Heart left ventricle (tissue), 13 donors: ENCODE measurements at regions not wholly inside any gene's neighbourhood (a gene's known extent, or its start where the extent isn't known, plus 50 kb on each side); places are given as distances from the start of the nearest gene placed in this dataset.

ENCODE experiments used
- CTCF ChIP-seq, 12 donors: fragments of 200-600 bp; sonication (generic) in 4 of 12; IDR thresholded peaks; one replicate each; pipeline versions ENCODE4 v1.5.0 to v1.8.0; 2018 to 2022; ENCODE audit warnings: antibody characterized with exemption in 12 of 12, mild to moderate bottlenecking in 5 of 12
- POLR2A ChIP-seq, 2 donors: fragments of 450-650 bp; IDR thresholded peaks; one replicate each; pipeline ENCODE4 v1.6.1; 2017; ENCODE audit warnings: antibody characterized with exemption in 2 of 2, mild to moderate bottlenecking in 2 of 2, moderate library complexity in 2 of 2
- donor health status: ischemic (EF 13 %, LVEDD 7.1; RV severe dilation, severe dysfunction).
- donor health status: DM: no; HTN: yes; CAD: no.
- donor health status: DM: no; HTN: no; CAD: no.
- donor health status: ischemic (EF 25% LVEDD 6.9; RV normal size, moderate dysfunction).
- donor health status: ischemic (EF 25% LVEDD 5.7; RV mildly dilated, moderate dysfunction).
- donor health status: ischemic (EF 35%, LVEDD 5.7; RV mildly dilated, moderate dysfunction).
- donor health status: nonischemic (EF 11% LVEDD 7.7; RV severe dilation, severe dysfunction).
- donor health status: DM: yes; HTN: yes; CAD: no.
- donor health status: PGD.
- donor health status: ischemic (EF 29% LVEDD 5.4; RV normal size, mild dysfunction).
- donor health status: nonischemic (EF 23%, LVEDD 6.1; RV moderate dilation, normal function).

- TF ChIP-seq CTCF (IDR thresholded peaks at IDR 0.05) (no peak), POLR2A (IDR thresholded peaks at IDR 0.05) (no peak)
These were observed 384.6 kb downstream of the TMEM232 start for GRCh38 chr5:110341836-110342235.
